Superior temporal gyrus (tissue), 1 donor: ENCODE measurements at regions not wholly inside any gene's neighbourhood (a gene's known extent, or its start where the extent isn't known, plus 50 kb on each side); places are given as distances from the start of the nearest gene placed in this dataset.
A peak's percentile ranks its signal among the peaks of the same experiment; 100 is the strongest.

Experiments used
- DNase-seq: peaks from one replicate; pipeline ENCODE4 v3.0.0-alpha.2; 2016; ENCODE audit errors: extremely low spot score

- no peak for DNase-seq
Observed at GRCh38 chr1:67560580-67561255, 124.3 kb upstream of the GADD45A start.

GRCh38 chr1:67561704-67562113 lies 123.3 kb upstream of the GADD45A start:
- peak; percentile 59 for DNase-seq

DNA sequence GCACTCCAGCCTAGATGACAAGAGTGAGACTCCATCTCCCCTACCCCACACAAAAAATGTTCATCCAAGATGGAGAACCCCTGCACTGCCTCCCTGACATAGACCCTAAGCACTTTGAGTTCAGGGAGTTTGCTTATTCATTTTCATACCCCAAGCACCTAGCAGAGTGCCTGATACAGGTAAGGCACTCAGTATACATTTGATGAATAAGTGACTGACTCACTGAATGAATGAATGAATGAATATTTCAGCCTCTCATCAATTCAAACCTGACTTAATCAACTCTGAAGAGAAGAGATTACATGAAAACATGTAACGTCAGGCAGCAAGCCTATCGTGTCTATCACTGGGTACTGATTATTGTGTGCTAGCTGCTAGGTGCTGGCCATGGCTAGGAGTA lies 121.3 kb upstream of the GADD45A start:
- no peak for DNase-seq

DNA sequence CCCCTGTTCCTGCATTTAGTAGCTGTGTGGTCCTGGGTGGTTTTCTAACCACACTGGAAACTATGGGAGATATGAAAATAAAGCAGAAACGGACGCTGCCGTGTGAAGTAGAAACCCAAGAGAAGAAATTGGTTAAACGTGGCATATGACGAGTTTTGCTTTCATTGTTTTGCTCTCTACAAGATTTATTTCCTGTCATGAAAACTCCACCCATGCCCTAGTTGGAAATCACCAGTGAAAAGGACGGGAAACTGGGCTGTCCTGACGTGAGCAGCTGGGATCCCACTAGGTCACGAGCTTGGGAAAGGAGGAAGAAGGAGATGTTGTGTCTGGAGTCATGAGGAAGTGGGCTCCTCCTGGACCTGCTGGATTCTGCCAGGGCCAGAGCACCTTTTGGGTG lies 120.8 kb upstream of the GADD45A start:
- DNase-seq: no peak

GRCh38 chr1:67566803-67567377 lies 118.1 kb upstream of the GADD45A start:
- DNase-seq: no peak

GRCh38 chr1:67570486-67571143 lies 114.4 kb upstream of the GADD45A start:
- no peak for DNase-seq

- no peak for DNase-seq
Observed at GRCh38 chr1:67571406-67571805, 113.6 kb upstream of the GADD45A start.

GRCh38 chr1:67571901-67572593 lies 113.0 kb upstream of the GADD45A start:
- no peak for DNase-seq

GRCh38 chr1:67572594-67573221 lies 112.3 kb upstream of the GADD45A start:
- DNase-seq: no peak

DNA sequence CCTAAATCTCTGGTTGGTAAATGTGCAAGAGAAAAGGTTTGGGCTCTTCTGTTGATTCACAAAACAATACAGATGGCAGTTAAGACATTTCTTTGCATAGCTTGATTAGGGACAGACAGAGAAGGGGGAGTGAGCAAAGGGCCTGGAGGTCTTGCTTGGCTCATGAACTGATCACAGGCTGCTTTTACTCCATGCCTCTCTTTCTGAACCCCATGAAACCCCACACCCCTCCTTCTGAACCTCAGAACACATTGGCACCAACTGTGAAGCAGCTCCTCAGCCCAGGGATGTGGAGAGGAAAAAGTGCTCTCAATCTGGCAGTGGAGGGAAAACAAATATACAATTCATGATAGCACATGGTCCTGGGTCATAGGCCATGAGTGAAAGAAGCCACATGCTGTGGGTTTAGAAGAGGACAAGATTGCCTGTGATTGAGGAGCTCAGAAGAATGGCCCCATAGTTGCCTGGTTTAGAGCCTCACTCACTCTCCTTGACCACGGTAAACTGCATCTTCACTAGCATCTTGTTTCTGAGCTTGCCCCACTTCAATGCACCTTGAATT lies 111.6 kb upstream of the GADD45A start:
- no peak for DNase-seq

DNA sequence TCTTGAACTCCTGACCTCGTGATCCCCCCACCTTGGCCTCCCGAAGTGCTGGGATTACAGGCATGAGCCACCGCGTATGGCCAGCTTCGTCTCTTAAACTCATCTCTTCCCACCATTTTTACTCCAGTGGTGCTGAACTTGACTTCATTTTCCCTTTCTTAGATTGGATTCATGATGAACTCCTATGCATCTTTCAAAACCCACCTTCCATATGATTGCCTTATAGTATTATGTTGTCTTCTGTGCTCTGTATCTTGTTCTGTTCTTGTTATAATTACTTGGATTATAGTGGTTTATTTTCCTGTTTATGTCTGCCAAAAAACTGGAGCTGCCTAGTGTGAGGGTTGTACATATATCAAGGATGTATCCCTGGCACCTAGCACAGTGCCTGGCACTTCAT lies 110.8 kb upstream of the GADD45A start:
- no peak for DNase-seq

- no peak for DNase-seq
Observed at GRCh38 chr1:67575861-67576260, 109.1 kb upstream of the GADD45A start.

DNA sequence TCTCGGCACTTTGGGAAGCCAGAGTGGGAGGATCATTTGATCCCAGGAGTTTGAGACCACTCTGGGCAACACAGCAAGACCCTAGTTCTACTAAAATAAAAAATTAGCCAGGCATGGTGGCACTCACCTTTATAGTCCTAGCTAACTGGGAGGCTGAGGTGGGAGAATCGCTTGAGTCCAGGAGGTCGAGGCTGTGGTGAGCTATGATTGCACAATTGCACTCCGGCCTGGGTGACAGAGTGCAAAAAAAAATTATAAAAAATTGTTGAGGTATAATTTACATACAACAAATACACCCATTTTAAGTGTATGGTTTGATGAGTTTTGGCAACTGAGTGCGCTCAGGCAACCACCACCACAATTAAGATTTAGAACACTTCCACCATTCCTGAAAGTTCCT lies 108.5 kb upstream of the GADD45A start:
- DNase-seq: no peak

DNA sequence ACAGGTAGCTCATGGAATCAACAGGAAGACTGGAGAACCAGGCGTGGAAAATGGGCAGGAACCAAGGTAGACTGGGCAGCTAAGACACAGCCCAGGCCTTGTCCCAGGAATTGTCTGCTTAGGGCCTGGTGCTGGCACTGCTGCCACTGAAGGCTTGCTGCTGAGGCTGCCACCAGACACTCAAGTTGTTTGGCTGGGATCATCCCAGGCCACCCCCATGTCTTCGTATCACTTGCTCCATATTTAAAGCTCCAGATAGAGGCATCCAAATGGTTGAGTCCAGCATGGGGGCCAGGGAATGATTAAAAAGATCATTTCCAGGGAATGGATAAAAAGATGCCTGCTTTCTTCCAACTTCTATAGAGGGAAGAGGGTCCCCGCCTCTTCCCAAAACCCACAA lies 107.4 kb upstream of the GADD45A start:
- DNase-seq: no peak

DNA sequence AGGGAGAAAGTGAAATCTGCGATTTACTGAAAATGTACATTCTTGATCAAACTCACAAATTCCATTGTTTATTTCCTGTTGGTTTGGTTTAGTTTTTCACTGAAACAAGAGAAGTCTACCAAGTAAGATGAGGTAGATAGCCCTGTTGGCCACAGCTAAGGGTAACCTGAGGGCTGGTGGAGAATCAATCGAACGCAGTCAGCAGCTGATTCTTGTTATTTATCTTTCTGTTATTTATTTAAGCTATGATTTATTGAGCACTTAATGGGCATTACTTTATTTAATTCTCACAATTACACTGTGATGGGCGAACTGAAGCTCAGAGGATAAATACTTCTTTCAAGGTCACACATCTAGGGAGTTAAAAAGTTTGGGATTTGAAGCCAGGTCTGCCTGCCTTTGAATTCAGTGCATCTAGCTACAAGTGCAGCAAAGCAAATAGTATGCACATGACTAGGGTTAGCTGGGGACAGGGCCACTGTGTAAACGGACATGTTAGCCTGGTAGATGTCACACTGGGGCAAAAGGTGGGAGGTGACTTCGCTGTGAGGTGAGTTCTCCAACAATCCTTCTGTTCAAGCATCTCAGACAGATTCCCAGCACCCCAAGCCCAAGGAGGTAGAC lies 106.5 kb upstream of the GADD45A start:
- no peak for DNase-seq

DNA sequence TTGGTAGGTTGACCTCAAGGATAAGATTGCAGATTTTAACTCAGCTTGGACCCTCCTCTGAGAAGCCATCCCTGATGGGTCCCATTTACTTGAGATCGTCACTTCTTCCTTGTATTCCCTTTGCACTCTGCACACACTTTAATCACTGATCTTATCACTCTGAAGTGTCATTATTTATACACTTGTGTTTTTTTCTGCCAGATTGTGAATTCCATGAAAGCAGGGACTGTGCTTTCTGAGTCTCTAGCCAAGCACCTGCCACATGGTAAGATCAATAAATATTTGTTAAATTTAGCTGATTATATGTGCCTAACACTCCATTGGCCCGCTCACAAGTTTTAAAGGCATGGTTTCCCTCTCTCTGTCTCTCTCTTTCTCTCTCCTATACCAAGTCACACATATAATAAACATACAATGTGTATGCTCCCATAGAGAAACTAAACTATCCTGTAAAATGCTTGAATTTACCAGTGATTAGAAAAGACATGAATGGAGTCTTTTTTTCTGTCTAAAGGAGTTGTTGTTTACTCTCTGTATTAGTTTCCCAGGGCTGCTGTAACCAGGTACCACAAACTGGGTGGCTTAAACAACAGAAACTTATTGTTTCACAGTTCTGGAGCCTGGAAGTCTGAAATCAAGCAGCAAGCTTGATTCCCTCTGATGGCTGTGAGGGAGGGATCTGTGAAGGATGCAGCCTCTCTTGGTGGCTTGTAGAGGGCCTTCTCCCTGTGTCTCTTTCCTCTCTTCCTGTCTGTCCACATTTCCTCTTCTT lies 105.2 kb upstream of the GADD45A start:
- DNase-seq: no peak

DNA sequence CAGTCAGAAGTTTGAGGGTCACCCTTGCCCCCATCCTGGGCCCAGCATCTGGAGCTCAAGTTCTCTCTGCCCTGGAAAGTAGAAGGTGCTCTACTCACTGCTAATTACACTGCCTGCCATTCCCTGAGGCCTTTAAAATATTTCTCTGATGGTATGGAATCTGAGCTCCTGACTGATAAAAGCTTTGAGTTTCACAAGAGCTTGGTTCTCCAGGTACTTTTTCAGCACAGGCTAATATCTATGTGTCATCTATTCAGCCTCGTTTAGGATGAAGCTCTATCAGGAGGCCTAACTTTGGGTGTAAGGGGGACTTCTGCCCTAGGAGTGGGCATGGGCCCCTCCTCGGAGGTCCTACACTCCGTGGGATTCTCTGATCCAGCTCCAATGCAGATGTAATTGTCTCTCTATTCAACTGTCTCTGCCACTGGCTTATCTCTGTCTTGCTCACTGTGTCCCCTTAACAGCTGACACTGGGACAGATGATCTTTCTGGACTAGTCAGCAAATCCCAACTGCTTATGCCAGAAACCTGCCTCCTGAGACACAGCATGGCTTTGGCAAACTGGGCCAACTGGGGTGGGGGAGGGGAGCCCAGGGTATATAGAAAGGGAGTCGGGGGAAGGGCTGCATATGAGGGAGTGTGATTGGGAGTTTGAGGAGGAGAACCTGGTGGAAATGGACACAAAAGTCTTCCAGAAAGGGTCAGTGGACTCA lies 104.2 kb upstream of the GADD45A start:
- no peak for DNase-seq

DNA sequence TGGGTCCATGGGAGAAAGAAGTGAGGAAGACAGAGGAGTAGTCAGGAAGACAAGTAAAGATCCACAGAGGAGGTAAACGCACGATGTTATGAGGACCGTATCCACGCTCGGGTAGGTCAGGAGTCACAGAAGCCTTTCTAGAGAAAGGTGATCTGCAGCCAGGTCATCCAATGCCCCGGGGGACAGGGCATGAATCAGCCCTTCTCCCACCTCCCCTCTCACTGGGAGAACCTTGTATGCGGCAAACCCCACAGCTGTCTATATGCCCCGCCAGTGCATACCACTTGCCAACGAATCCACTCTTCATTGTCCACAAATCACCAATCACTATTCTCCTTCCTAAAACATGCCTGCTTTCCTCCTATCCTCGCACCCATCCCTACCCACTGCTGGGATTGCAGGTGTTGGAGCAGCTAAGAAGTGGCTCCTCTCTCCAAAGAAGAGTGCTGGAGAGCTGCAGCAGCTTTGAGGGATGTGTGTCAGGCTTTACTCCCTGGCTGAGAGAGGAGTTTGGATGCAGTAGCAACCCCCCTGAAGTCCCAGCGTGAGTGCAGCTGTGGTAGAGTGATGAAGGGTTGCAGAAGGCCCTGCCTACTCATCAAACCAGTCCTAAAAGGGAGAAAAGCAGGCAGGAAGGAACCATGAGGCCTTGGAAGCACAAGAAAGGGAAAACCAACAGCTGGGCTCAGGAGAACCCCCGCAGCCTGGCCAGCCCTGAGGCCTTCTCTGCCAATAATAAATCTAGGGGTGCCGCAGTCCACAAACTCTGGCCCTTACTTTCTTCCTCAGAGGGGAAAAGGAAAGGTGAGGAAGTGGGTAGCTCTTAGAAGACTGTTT lies 102.2 kb upstream of the GADD45A start:
- DNase-seq: no peak

DNA sequence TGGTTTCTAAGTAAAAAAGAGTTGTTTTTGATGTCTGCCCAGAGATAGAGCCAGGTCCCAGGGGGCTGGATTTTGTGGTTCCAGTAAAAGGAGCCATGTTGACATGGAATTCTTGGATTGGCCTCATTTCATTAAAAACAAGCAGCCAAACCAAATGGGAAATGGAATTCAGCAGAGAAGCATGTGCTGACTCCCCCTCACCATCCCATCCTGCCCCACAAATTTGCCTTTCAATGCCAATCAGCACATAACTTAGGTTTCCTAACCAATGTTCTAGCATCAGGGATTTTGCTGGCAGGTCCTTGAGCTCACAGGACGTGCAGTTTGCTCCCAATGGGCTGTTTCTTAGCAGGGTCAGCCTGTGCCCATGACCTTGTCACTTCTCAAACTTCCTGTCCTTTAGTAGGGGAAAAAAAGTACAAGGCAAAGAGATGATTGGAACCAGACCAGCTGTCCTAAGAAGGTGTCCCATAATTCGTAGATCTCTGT lies 101.5 kb upstream of the GADD45A start:
- no peak for DNase-seq
